PFSK-1 (cell line): ENCODE measurements at regions not wholly inside any gene's neighbourhood (a gene's known extent, or its start where the extent isn't known, plus 50 kb on each side); places are given as distances from the start of the nearest gene placed in this dataset.

Source experiments
- POLR2AphosphoS5 ChIP-seq: IDR thresholded peaks from 2 replicates; pipeline ENCODE4 v1.6.1; 2012; ENCODE audit warnings: low read depth, mild to moderate bottlenecking, control low read depth, low read length, moderate library complexity
- SIN3A ChIP-seq: IDR thresholded peaks from 2 replicates; pipeline ENCODE4 v1.6.1; 2012; ENCODE audit warnings: mild to moderate bottlenecking, low read length, moderate library complexity, borderline replicate concordance; ENCODE audit not compliant: insufficient read depth
- TAF1 ChIP-seq: IDR thresholded peaks from 2 replicates; pipeline ENCODE4 v1.6.1; 2012; ENCODE audit warnings: low read length, control low read depth, borderline replicate concordance; ENCODE audit not compliant: insufficient read depth

GRCh38 chr10:46098386-46098785 is 52.3 kb upstream of the MSMB start:
- no peak for TF ChIP-seq POLR2AphosphoS5
- TF ChIP-seq SIN3A, result no peak
- TF ChIP-seq TAF1, result no peak
